ENCODE measurements at regions not wholly inside any gene's neighbourhood (a gene's known extent, or its start where the extent isn't known, plus 50 kb on each side); places are given as distances from the start of the nearest gene placed in this dataset.

DNA sequence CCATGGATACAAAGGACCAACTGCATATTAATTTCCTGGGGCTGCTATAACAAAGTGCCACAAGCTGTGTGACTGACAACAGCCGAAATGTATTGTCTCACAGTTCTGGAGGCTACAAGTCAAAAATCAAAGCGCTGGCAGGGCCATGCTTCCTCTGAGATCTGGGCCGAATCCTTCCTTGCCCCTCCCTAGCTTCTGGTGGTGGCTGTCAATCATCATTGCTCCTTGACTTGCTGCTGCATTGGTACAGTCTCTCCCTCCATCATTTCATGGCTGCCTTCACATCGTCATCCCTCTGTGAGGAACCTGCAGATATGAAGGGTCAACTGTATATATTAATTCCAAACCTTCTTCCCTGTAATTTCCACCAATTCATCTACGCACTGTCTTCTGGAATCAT lies 118.3 kb downstream of the EXOC5 start:
- BruUV-seq (replicated peaks): no TSS peak
- Histone ChIP-seq H3K4me3 (replicated peaks in 1 of 3; ENCODE audit: insufficient read depth in 1 of 3, low read depth in 1 of 3, low read length in 3 of 3) (no peak overlapping the region), H3K27ac (ENCODE audit: insufficient read depth, low read depth, low read length) (no peak overlapping the region), H3K4me1 (ENCODE audit: control insufficient read depth, extremely low read depth, insufficient read depth, low read length) (no peaks in the 10 kb centered on the region), H3K36me3 (ENCODE audit: control insufficient read depth in 2 of 2, extremely low read depth in 1 of 2, insufficient read depth in 2 of 2, low read length in 2 of 2) (no peaks in the 10 kb centered on the region), H3K79me2 (ENCODE audit: control insufficient read depth, insufficient read depth, low read length) (no peaks in the 10 kb centered on the region), H3K4me2 (ENCODE audit: insufficient read depth, low read length) (no peak overlapping the region), H2AFZ (ENCODE audit: low read depth, low read length) (no peak overlapping the region), H3K9me1 (replicated peaks; ENCODE audit: control insufficient read depth, extremely low read depth, insufficient read depth, low read length) (no peaks in the 10 kb centered on the region), H3K9ac (replicated peaks; ENCODE audit: extremely low read depth, insufficient read depth, low read length) (no peak overlapping the region), H3K27me3 (ENCODE audit: control insufficient read depth in 2 of 2, insufficient read depth in 2 of 2, low read length in 2 of 2) (no peaks in the 10 kb centered on the region), H4K20me1 (replicated peaks; ENCODE audit: control insufficient read depth, extremely low read depth, insufficient read depth, low read length) (no peaks in the 10 kb centered on the region), H3K9me3 (replicated peaks; ENCODE audit: control insufficient read depth, insufficient read depth, low read length) (no peaks in the 10 kb centered on the region)
- CTCF ChIA-PET: no interaction called here
- intact Hi-C loops (cut with micrococcal nuclease): no loop called here
- no peak for FAIRE-seq
- dilution Hi-C loops (cut with MboI; ENCODE audit: extremely low pct_ligation_motif_present, low sequenced_read_pairs): no loop called here
- no peak for TF ChIP-seq POLR2A (IDR thresholded peaks at IDR 0.05; ENCODE audit: low read depth, low read length)
- no peak for TF ChIP-seq EZH2 (IDR thresholded peaks at IDR 0.05; ENCODE audit: borderline replicate concordance, low read depth, low read length, severe bottlenecking)
- TF ChIP-seq, protein P1, sequence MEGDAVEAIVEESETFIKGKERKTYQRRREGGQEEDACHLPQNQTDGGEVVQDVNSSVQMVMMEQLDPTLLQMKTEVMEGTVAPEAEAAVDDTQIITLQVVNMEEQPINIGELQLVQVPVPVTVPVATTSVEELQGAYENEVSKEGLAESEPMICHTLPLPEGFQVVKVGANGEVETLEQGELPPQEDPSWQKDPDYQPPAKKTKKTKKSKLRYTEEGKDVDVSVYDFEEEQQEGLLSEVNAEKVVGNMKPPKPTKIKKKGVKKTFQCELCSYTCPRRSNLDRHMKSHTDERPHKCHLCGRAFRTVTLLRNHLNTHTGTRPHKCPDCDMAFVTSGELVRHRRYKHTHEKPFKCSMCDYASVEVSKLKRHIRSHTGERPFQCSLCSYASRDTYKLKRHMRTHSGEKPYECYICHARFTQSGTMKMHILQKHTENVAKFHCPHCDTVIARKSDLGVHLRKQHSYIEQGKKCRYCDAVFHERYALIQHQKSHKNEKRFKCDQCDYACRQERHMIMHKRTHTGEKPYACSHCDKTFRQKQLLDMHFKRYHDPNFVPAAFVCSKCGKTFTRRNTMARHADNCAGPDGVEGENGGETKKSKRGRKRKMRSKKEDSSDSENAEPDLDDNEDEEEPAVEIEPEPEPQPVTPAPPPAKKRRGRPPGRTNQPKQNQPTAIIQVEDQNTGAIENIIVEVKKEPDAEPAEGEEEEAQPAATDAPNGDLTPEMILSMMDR (IDR thresholded peaks at IDR 0.05; ENCODE audit: extremely low read depth in 1 of 2, insufficient read depth in 1 of 2, low read depth in 1 of 2, low read length in 2 of 2): no peak
- POLR2A ChIA-PET: no interaction called here
- DNase-seq (ENCODE audit: low read depth, low spot score): no peak

DNA sequence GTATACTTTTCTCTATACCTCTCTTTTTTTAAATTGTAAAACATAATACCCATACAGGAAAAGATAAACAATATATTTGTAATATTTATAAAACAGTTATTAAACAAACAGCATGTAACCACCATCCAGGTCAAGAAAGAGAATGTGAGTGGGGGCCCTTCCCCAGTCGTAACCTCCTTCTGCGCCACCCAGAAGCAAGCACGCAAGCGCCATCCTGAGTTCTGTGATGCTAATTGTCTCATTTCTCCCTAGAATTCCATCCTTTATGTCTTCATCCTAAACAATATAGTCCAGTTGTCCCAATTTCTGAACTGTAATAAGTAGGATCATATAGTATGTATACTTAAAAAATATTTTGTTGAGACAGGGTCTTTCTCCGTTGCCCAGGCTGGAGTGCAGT lies 129.5 kb downstream of the EXOC5 start:
- Histone ChIP-seq H3K4me2 (ENCODE audit: insufficient read depth, low read length) (no peak overlapping the region), H3K4me1 (ENCODE audit: control insufficient read depth, extremely low read depth, insufficient read depth, low read length) (no peaks in the 10 kb centered on the region), H3K9me1 (replicated peaks; ENCODE audit: control insufficient read depth, extremely low read depth, insufficient read depth, low read length) (no peaks in the 10 kb centered on the region), H2AFZ (ENCODE audit: low read depth, low read length) (no peak overlapping the region), H3K4me3 (replicated peaks in 1 of 3; ENCODE audit: insufficient read depth in 1 of 3, low read depth in 1 of 3, low read length in 3 of 3) (no peak overlapping the region), H4K20me1 (replicated peaks; ENCODE audit: control insufficient read depth, extremely low read depth, insufficient read depth, low read length) (no peaks in the 10 kb centered on the region), H3K79me2 (ENCODE audit: control insufficient read depth, insufficient read depth, low read length) (no peaks in the 10 kb centered on the region), H3K27ac (ENCODE audit: insufficient read depth, low read depth, low read length) (no peak overlapping the region), H3K27me3 (ENCODE audit: control insufficient read depth in 2 of 2, insufficient read depth in 2 of 2, low read length in 2 of 2) (no peaks in the 10 kb centered on the region), H3K36me3 (ENCODE audit: control insufficient read depth in 2 of 2, extremely low read depth in 1 of 2, insufficient read depth in 2 of 2, low read length in 2 of 2) (no peaks in the 10 kb centered on the region), H3K9me3 (replicated peaks; ENCODE audit: control insufficient read depth, insufficient read depth, low read length) (no peaks in the 10 kb centered on the region), H3K9ac (replicated peaks; ENCODE audit: extremely low read depth, insufficient read depth, low read length) (no peak overlapping the region)
- no peak for DNase-seq (ENCODE audit: low read depth, low spot score)
- TF ChIP-seq EZH2 (IDR thresholded peaks at IDR 0.05; ENCODE audit: borderline replicate concordance, low read depth, low read length, severe bottlenecking): no peak
- TF ChIP-seq, protein P2, sequence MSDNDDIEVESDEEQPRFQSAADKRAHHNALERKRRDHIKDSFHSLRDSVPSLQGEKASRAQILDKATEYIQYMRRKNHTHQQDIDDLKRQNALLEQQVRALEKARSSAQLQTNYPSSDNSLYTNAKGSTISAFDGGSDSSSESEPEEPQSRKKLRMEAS (IDR thresholded peaks at IDR 0.05; ENCODE audit: insufficient read depth, insufficient read length): no peak
- TF ChIP-seq, protein P1 (IDR thresholded peaks at IDR 0.05; ENCODE audit: extremely low read depth in 1 of 2, insufficient read depth in 1 of 2, low read depth in 1 of 2, low read length in 2 of 2): no peak
- TF ChIP-seq FOS (IDR thresholded peaks at IDR 0.05; ENCODE audit: borderline replicate concordance, insufficient read depth, low read length): no peak
- TF ChIP-seq MYC (IDR thresholded peaks at IDR 0.05; ENCODE audit: low read depth, low read length): no peak
- no peak for TF ChIP-seq GATA2 (IDR thresholded peaks at IDR 0.05; ENCODE audit: insufficient read depth, insufficient read length, low read depth, low read length)
- TF ChIP-seq POLR2AphosphoS5 (IDR thresholded peaks at IDR 0.05; ENCODE audit: insufficient read depth, low read depth, low read length): no peak
- TF ChIP-seq POLR2A (IDR thresholded peaks at IDR 0.05; ENCODE audit: low read depth, low read length): no peak
- TF ChIP-seq JUN (IDR thresholded peaks at IDR 0.05; ENCODE audit: borderline replicate concordance, insufficient read depth, insufficient read length, low read depth): no peak
- no TSS peak for BruUV-seq (replicated peaks)
- dilution Hi-C loops (cut with MboI; ENCODE audit: extremely low pct_ligation_motif_present, low sequenced_read_pairs) (no loop called here), intact Hi-C loops (cut with micrococcal nuclease) (no loop called here)
- FAIRE-seq: no peak
- ChIA-PET CTCF (no interaction called here), POLR2A (no interaction called here)
